HG03469 (cell line): ENCODE measurements at regions not wholly inside any gene's neighbourhood (a gene's known extent, or its start where the extent isn't known, plus 50 kb on each side); places are given as distances from the start of the nearest gene placed in this dataset.

Experiments used
- ATAC-seq: cut with Tn5 transposase; IDR thresholded peaks from one replicate; pipeline ENCODE4 v1.9.1; 2021; ENCODE audit warnings: mild to moderate bottlenecking, moderate library complexity, moderate number of reproducible peaks; ENCODE audit not compliant: unreplicated experiment

GRCh38 chr22:49100773-49101172 is 726.9 kb downstream of the BRD1 start:
- no peak for ATAC-seq

GRCh38 chr22:49100316-49100715 is 727.4 kb downstream of the BRD1 start:
- no peak for ATAC-seq

DNA sequence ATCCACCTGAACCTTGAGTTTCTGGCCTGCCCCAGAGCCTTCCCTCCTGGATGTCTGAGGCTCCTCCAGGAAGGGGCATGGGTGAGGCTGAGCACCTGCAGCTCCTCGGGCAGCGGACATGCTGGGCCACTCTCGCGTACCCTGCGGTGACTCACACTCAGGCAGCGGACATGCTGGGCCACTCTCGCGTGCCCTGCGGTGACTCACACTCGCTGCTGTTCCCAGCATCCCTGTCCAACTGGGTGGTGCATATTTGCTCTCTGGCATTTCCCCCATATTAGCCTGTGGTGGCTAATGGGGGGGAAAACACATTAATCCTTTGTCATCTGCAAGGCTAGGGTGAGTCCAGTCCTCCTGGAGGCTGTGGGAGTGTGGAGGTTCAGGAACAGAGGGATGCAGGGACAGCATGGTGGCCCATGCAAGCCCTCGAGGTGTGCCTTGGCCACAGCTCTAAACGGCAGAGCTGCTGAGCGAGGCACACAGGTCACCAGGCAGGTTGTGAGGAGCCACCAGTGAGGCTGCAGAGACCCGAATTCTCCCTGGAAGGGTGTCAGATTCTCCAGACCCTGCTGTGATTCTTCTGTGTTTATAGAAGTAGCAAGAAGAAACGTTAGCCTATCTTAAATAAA is 728.1 kb downstream of the BRD1 start:
- no peak for ATAC-seq

GRCh38 chr22:49099089-49099488 is 728.6 kb downstream of the BRD1 start:
- no peak for ATAC-seq

DNA sequence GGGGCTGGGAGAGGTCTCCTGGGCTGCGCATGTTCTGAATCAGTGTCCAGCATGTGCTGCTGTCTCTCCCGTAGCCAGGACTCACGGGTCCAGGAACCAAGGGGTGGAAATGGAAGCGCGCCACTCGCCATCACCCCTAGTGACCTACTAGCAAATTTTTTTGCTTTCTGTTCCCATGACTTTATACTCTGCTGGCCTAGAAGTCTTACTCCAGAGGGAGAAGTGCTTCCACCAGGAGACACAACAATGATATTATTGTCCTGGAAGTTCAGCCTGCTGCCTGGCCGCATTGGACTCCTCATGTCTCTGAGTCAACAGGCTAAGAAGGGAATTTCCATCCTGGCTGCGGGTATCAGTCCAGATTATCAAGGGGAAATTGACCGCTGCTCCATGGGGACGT is 729.7 kb downstream of the BRD1 start:
- ATAC-seq, result no peak

GRCh38 chr22:49097171-49097925 is 730.3 kb downstream of the BRD1 start:
- no peak for ATAC-seq

- ATAC-seq, result no peak
These were observed 731.2 kb downstream of the BRD1 start for GRCh38 chr22:49096476-49096875.

DNA sequence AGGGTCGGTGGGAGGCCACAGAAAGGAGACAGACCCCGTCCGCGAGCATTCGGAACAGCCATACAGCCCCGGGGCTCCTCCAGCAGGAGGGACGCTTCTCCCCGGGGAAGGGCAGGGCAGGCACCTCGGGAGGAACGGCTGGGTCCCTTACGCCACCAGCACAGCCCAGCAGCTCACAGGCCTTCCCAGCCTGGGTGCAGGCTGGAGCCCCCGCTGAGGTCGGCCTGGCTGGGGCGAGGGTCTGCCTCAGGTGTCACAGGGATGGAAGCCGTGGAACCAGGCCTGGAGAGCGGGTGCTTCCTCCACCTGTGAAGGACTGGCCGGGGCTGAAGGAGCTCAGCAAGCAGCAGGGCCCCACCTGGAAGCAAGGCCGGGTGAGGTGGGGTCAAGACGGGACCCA is 732.3 kb downstream of the BRD1 start:
- ATAC-seq, result no peak

GRCh38 chr22:49094858-49095257 is 732.8 kb downstream of the BRD1 start:
- no peak for ATAC-seq

- no peak for ATAC-seq
These were observed 733.5 kb downstream of the BRD1 start for GRCh38 chr22:49094151-49094550.

GRCh38 chr22:49093192-49093880 is 734.3 kb downstream of the BRD1 start:
- no peak for ATAC-seq

DNA sequence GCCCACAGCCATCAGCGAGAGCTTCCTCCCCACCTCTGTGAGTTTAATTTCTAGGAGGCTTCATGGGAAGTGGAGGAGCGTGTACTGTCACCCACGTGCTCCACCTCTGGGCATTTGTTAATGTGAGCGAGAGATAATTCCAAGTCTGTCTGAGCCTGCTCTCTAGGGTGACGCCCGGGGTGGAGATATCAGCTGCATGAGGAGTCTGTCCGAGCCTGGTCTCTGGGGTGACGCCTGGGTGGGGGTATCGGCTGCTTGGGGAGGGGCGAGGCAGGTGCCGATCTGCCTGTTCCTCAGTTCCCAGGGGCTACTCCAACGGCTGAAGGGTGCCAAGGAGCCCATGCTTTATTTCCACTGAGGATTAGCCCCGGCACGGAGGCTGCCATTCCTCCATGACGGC is 735.0 kb downstream of the BRD1 start:
- no peak for ATAC-seq

GRCh38 chr22:49091917-49092545 is 735.6 kb downstream of the BRD1 start:
- ATAC-seq, result no peak

GRCh38 chr22:49091451-49091850 is 736.2 kb downstream of the BRD1 start:
- ATAC-seq, result no peak

- ATAC-seq, result no peak
These were observed 736.9 kb downstream of the BRD1 start for GRCh38 chr22:49090853-49091135.

DNA sequence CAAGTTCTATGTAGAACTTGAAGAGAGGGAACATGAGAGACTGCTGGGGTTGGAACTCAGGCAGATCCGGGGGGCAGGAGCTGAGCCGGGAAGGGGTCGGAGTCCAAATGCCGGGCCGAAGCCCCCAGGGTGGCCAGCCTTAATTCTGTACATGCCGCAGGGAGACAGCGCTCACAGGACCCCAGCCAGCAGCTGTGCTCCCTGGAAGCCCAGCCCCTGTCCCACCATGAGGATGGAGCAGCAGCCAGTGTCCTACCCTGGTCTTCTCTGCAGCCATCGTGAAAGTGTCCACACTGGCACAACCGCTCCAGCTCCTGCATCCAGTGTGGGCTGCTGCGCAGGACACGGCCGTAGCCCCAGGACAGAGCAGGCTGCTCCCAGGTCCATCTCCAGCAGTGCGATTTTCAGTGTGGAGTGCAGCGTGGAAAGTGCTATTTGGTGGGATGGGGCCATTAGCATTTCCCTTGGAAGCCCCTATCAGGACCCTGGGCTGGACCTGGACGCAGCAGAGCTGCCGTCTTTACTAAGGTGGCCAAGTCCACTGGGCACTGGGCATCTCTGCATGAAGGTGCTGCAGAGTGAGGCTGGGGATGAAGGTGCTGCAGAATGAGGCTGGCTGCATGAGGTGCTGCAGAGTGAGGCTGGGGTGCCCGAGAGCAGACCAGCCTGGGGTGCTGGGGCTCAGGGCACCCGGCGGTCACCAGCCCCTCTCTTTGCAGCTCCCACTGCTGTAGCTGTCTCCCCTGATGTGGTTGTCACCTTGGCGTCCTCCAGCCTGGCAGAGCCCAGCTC is 737.4 kb downstream of the BRD1 start:
- ATAC-seq, result no peak

DNA sequence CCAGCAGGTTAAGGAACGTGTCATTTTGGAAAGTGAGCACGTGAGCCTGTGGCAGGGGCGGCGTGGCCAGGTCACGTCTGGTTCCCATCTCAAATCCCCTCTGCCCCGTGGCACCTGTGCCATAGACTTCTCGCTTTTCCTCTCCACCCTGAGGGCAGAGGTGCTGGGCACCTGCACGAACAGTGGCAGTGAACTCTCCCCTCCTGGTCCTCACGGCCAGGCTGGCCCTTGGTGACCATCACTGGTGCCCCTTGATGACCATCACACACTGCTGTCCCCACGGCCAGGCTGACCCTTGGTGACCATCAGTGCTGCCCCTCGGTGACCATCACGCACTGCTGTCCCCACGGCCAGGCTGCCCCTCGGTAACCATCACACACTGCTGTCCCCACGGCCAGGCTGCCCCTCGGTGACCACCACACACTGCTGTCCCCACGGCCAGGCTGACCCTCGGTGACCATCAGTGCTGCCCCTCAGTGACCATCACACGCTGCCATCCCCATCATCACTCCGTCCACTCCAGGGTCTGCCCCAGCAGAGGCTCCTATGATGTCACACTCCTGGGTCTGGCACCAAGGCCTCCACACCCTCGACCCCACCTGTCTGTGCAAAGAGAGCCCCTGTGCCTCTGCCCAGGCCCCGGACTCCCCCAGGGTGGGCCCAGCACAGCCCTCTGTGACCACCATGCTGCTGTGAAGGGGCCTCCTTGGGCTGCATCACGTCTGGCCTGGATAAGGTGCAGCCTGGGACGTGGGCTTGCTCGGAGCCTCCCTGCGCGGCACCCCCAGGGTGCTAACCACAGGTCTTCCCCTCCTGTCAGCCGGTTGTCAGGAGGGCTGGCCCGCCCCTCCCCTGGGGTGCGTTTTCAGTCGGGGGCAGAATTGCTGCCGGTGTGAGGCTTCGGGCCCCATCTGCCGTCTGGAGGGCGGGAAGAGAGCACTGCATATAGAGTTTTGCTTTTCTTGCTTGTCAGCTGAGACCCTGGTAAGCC is 738.6 kb downstream of the BRD1 start:
- no peak for ATAC-seq

- ATAC-seq, result no peak
These were observed 739.7 kb downstream of the BRD1 start for GRCh38 chr22:49087716-49088601.

DNA sequence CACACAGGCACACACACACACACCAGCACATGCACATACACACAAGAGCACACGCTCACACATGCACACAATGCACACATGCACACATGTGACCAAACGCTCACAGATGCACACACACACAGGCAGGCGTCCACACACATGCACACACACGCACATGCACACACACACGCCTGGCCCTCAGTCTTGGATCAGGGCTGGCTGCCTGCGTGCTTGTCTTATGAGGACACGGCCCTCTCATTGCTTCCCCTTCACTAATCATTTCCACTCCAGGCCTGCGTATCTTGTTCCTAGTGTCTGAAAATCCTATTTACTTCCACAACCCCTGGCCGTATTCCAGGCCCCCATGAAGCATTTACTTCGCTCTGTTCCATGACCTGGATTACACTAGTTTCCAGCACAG is 740.5 kb downstream of the BRD1 start:
- no peak for ATAC-seq
